ENCODE measurements at regions not wholly inside any gene's neighbourhood (a gene's known extent, or its start where the extent isn't known, plus 50 kb on each side); places are given as distances from the start of the nearest gene placed in this dataset.

DNA sequence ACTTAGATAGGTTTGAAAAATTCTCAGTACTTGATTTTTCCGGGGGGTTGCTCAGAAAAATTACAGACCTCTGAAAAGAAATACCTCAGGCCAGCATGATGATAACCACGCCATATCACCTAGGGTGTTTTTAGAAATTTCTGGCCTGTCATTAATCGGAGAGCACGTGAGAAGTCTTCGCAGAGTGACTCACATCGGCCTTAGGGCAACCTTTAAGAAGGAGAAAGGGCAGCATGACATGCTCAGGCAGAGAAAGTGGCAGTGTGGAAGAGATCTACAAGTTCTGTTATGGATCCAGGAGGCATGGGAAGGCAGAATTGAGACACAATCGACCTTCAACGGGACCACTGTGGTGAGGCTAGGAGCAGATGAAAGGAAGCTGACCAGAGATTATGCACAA, 506.3 kb downstream of the LMO4 start:
- no peaks in the 10 kb centered on the region for H3K4me1 ChIP-seq
- H3K4me3 ChIP-seq, result no peak overlapping the region
- intact Hi-C loops (cut with DNase I), result no loop called here
- TF ChIP-seq, protein P1, sequence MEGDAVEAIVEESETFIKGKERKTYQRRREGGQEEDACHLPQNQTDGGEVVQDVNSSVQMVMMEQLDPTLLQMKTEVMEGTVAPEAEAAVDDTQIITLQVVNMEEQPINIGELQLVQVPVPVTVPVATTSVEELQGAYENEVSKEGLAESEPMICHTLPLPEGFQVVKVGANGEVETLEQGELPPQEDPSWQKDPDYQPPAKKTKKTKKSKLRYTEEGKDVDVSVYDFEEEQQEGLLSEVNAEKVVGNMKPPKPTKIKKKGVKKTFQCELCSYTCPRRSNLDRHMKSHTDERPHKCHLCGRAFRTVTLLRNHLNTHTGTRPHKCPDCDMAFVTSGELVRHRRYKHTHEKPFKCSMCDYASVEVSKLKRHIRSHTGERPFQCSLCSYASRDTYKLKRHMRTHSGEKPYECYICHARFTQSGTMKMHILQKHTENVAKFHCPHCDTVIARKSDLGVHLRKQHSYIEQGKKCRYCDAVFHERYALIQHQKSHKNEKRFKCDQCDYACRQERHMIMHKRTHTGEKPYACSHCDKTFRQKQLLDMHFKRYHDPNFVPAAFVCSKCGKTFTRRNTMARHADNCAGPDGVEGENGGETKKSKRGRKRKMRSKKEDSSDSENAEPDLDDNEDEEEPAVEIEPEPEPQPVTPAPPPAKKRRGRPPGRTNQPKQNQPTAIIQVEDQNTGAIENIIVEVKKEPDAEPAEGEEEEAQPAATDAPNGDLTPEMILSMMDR (IDR thresholded peaks at IDR 0.05), result no peak
- H3K36me3 ChIP-seq, result no peaks in the 10 kb centered on the region
- no peak overlapping the region for H3K27ac ChIP-seq
- H3K9me3 ChIP-seq, result no peaks in the 10 kb centered on the region
- H3K27me3 ChIP-seq, result no peaks in the 10 kb centered on the region
- no peak for DNase-seq (ENCODE audit: low spot score in 2 of 2)

DNA sequence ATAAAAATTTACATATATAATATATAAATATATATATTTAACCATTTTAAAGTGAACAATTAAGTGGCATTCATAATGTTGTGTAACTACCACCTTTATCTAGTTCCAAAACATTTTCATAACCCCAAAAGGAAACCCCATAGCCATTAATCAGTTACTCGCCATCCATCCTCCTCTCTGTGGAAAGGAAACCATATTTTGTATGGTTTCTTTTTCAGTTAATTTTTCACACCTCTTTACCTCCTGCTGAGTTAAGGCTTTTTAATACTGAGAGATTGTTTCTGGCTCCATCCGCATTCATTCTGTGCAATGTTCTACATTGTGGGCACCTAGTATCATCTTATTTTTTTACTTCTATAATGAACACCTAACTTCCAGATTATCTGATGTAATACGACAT, 512.1 kb downstream of the LMO4 start:
- Histone ChIP-seq H3K9me3 (no peaks in the 10 kb centered on the region), H3K4me3 (no peak overlapping the region), H3K36me3 (no peaks in the 10 kb centered on the region), H3K27ac (no peak overlapping the region), H3K27me3 (no peaks in the 10 kb centered on the region), H3K4me1 (no peaks in the 10 kb centered on the region)
- TF ChIP-seq, protein P1 (IDR thresholded peaks at IDR 0.05), result no peak
- intact Hi-C loops (cut with DNase I), result no loop called here
- no peak for DNase-seq (ENCODE audit: low spot score in 2 of 2)

DNA sequence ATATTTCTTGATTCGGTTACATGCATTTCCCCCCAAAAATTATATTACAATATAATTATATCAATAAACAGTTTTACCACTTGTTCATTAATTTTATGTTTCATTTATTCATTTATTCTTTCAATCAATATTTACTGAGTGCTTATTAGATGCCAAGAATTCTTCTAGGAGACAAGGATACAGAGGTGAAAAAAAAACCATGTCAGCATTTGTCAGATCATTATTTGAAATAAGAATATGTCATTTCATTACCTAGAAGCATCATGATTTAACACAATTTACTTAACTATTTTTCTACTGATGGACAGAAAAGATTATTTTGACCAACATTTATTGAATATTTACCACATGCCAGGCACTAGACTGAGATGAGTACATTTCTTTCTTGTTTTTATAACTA, 512.7 kb downstream of the LMO4 start:
- Histone ChIP-seq H3K4me1 (no peaks in the 10 kb centered on the region), H3K9me3 (no peaks in the 10 kb centered on the region), H3K27me3 (no peaks in the 10 kb centered on the region), H3K36me3 (no peaks in the 10 kb centered on the region), H3K4me3 (no peak overlapping the region), H3K27ac (no peak overlapping the region)
- TF ChIP-seq, protein P1 (IDR thresholded peaks at IDR 0.05), result no peak
- no peak for DNase-seq (ENCODE audit: low spot score in 2 of 2)
- intact Hi-C loops (cut with DNase I), result no loop called here

DNA sequence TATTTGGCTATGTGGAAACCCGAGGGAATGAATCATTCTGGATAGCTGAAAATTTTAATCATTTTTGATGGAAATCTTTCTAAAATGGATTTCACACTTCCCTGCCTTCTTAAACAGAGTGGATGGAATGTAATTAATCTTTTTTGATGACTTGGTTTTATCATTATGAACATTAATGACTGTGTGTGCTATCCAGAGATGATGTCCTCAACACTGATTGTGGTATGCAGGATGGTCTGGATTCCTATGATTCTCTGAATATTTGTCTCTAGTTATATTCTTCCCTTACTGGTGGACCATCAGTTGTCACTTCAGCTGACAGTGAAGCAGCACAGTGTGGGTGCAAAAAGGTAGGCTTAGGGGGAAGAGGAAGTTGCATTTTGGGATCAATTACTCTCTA, 513.5 kb downstream of the LMO4 start:
- Histone ChIP-seq H3K9me3 (no peaks in the 10 kb centered on the region), H3K27ac (no peak overlapping the region), H3K4me3 (no peak overlapping the region), H3K4me1 (no peaks in the 10 kb centered on the region), H3K36me3 (no peaks in the 10 kb centered on the region), H3K27me3 (no peaks in the 10 kb centered on the region)
- TF ChIP-seq, protein P1 (IDR thresholded peaks at IDR 0.05), result no peak
- no peak for DNase-seq (ENCODE audit: low spot score in 2 of 2)
- intact Hi-C loops (cut with DNase I), result no loop called here

DNA sequence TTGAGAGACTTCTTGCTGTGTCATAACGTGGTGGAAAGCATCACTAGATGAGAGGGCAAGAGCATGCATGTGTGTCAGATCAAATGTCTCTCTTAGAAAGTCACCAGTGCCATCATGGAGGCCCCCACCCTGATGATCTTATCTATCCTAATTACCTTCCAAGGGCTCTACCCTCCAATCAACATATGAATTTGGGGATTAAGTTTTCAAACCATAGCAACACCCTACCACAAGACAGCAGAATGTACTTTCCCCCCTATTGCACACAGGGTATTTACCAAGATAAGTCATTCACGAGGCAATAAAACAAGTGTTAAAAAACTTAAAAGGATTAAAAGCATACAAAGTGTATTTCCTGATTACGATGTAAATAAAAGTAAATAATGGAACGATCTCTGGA, 515.6 kb downstream of the LMO4 start:
- H3K27ac ChIP-seq, result no peak overlapping the region
- TF ChIP-seq, protein P1 (IDR thresholded peaks at IDR 0.05), result no peak
- no peaks in the 10 kb centered on the region for H3K36me3 ChIP-seq
- H3K27me3 ChIP-seq, result no peaks in the 10 kb centered on the region
- H3K4me3 ChIP-seq, result no peak overlapping the region
- DNase-seq (ENCODE audit: low spot score in 2 of 2), result no peak
- H3K4me1 ChIP-seq, result no peaks in the 10 kb centered on the region
- intact Hi-C loops (cut with DNase I), result no loop called here
- no peaks in the 10 kb centered on the region for H3K9me3 ChIP-seq

DNA sequence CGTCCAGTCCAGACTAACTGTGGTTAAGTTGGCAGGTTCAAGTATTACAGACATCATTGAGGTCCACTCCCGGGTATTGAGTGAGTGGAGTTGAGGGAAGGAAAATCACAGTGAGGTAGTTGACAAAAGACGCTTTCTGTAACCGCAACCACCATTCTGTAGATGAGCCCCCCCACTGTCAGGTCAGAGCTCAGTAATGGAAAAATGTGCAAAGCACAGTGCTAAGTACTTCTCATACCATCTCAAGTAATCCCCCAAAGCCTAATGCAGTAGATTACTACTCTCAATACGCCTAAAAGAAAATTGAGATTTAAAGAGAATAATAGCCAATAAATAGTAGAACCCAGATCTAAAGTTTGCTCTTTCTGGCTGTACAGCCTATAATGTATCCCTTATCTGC, 522.8 kb downstream of the LMO4 start:
- H3K27ac ChIP-seq, result no peak overlapping the region
- intact Hi-C loops (cut with DNase I), result no loop called here
- H3K9me3 ChIP-seq, result no peaks in the 10 kb centered on the region
- no peaks in the 10 kb centered on the region for H3K4me1 ChIP-seq
- H3K27me3 ChIP-seq, result no peaks in the 10 kb centered on the region
- H3K4me3 ChIP-seq, result no peak overlapping the region
- no peak for DNase-seq (ENCODE audit: low spot score in 2 of 2)
- TF ChIP-seq, protein P1 (IDR thresholded peaks at IDR 0.05), result no peak
- no peaks in the 10 kb centered on the region for H3K36me3 ChIP-seq

All from ascending aorta (tissue), 2 donors.